ENCODE measurements at regions not wholly inside any gene's neighbourhood (a gene's known extent, or its start where the extent isn't known, plus 50 kb on each side); places are given as distances from the start of the nearest gene placed in this dataset.

- FAIRE-seq (peak; percentile 59), DNase-seq (ENCODE audit: extremely low spot score, insufficient read length, low read depth) (no peak)
These were observed 280.7 kb downstream of the LMX1A start for GRCh38 chr1:165075725-165076370.

- DNase-seq (ENCODE audit: extremely low spot score, insufficient read length, low read depth) (peak; percentile 8), FAIRE-seq (peak; percentile 75)
These were observed 283.1 kb downstream of the LMX1A start for GRCh38 chr1:165073185-165074007.

GRCh38 chr1:165070675-165071074 is 285.8 kb downstream of the LMX1A start:
- no peak for FAIRE-seq
- DNase-seq (ENCODE audit: extremely low spot score, insufficient read length, low read depth) = no peak

- FAIRE-seq = no peak
- no peak for DNase-seq (ENCODE audit: extremely low spot score, insufficient read length, low read depth)
These were observed 286.7 kb downstream of the LMX1A start for GRCh38 chr1:165069829-165070228.

- DNase-seq (ENCODE audit: extremely low spot score, insufficient read length, low read depth) (no peak), FAIRE-seq (no peak)
These were observed 287.8 kb downstream of the LMX1A start for GRCh38 chr1:165068741-165069140.

GRCh38 chr1:165067829-165068228 is 288.7 kb downstream of the LMX1A start:
- FAIRE-seq (no peak), DNase-seq (ENCODE audit: extremely low spot score, insufficient read length, low read depth) (no peak)

GRCh38 chr1:165063181-165063965 is 293.1 kb downstream of the LMX1A start:
- DNase-seq (ENCODE audit: extremely low spot score, insufficient read length, low read depth) = no peak
- FAIRE-seq = no peak

GRCh38 chr1:165062346-165062745 is 294.2 kb downstream of the LMX1A start:
- DNase-seq (ENCODE audit: extremely low spot score, insufficient read length, low read depth) = no peak
- FAIRE-seq = no peak

GRCh38 chr1:165060285-165060793 is 296.2 kb downstream of the LMX1A start:
- FAIRE-seq (no peak), DNase-seq (ENCODE audit: extremely low spot score, insufficient read length, low read depth) (no peak)

- no peak for DNase-seq (ENCODE audit: extremely low spot score, insufficient read length, low read depth)
- no peak for FAIRE-seq
These were observed 298.6 kb downstream of the LMX1A start for GRCh38 chr1:165057956-165058355.

- DNase-seq (ENCODE audit: extremely low spot score, insufficient read length, low read depth) (no peak), FAIRE-seq (no peak)
These were observed 299.6 kb downstream of the LMX1A start for GRCh38 chr1:165056914-165057313.

- DNase-seq (ENCODE audit: extremely low spot score, insufficient read length, low read depth) = no peak
- no peak for FAIRE-seq
These were observed 300.9 kb downstream of the LMX1A start for GRCh38 chr1:165055581-165055980.

GRCh38 chr1:165054627-165055026 is 301.9 kb downstream of the LMX1A start:
- no peak for DNase-seq (ENCODE audit: extremely low spot score, insufficient read length, low read depth)

GRCh38 chr1:165053351-165053750 is 303.2 kb downstream of the LMX1A start:
- DNase-seq (ENCODE audit: extremely low spot score, insufficient read length, low read depth) = no peak

More at GRCh38 chr1:165054627-165055026, 301.9 kb downstream of the LMX1A start:
- no peak for FAIRE-seq

GRCh38 chr1:165052936-165053335 is 303.6 kb downstream of the LMX1A start:
- DNase-seq (ENCODE audit: extremely low spot score, insufficient read length, low read depth) = no peak
- FAIRE-seq = no peak

More at GRCh38 chr1:165053351-165053750, 303.2 kb downstream of the LMX1A start:
- no peak for FAIRE-seq

GRCh38 chr1:165052431-165052830 is 304.1 kb downstream of the LMX1A start:
- DNase-seq (ENCODE audit: extremely low spot score, insufficient read length, low read depth) = no peak
- FAIRE-seq = no peak

GRCh38 chr1:165050246-165050645 is 306.3 kb downstream of the LMX1A start:
- DNase-seq (ENCODE audit: extremely low spot score, insufficient read length, low read depth) = no peak
- no peak for FAIRE-seq

GRCh38 chr1:165047994-165048393 is 308.5 kb downstream of the LMX1A start:
- FAIRE-seq = no peak
- no peak for DNase-seq (ENCODE audit: extremely low spot score, insufficient read length, low read depth)

GRCh38 chr1:165045902-165046301 is 310.6 kb downstream of the LMX1A start:
- FAIRE-seq (no peak), DNase-seq (ENCODE audit: extremely low spot score, insufficient read length, low read depth) (no peak)

GRCh38 chr1:165040641-165041040 is 315.9 kb downstream of the LMX1A start:
- FAIRE-seq (no peak), DNase-seq (ENCODE audit: extremely low spot score, insufficient read length, low read depth) (no peak)
